Activated CD8-positive, alpha-beta T cell treated with anti-CD3 and anti-CD28 coated beads for 36 hours (primary cell): ENCODE measurements at regions not wholly inside any gene's neighbourhood (a gene's known extent, or its start where the extent isn't known, plus 50 kb on each side); places are given as distances from the start of the nearest gene placed in this dataset.
"Not testable (repeated sequence)": the region's sequence is repeated elsewhere in the genome, so short reads cannot be mapped to it uniquely, and the experiment has no call there.

Source experiments
- ATAC-seq: fragments of 200-7000 bp; cut with Tn5 transposase; one replicate; pipeline ENCODE4 v1.10.0; 2021; ENCODE audit warnings: mild to moderate bottlenecking, moderate library complexity
- CTCF ChIA-PET: fragments of 350-600 bp; sonication (Branson Sonifier 250); formaldehyde crosslinking; loops from one replicate; lab custom pipeline; 2021; ENCODE audit warnings: antibody characterized with exemption; lab: Charles Lee
- POLR2A ChIA-PET: fragments of 350-600 bp; sonication (Branson Sonifier 250); formaldehyde crosslinking; loops from one replicate; lab custom pipeline; 2021; ENCODE audit warnings: antibody characterized with exemption; lab: Charles Lee
- DNase-seq: peaks from one replicate; pipeline ENCODE4 v3.0.0-alpha.2; 2020
- H3K27ac Mint-ChIP-seq: one replicate; pipeline ENCODE4 v1.8.0; 2021; ENCODE audit warnings: mild to moderate bottlenecking, mixed read lengths
- H3K27me3 Mint-ChIP-seq: one replicate; pipeline ENCODE4 v1.8.0; 2021; ENCODE audit warnings: mixed read lengths
- H3K36me3 Mint-ChIP-seq: one replicate; pipeline ENCODE4 v1.8.0; 2021; ENCODE audit warnings: low read depth, mixed read lengths
- H3K4me1 Mint-ChIP-seq: one replicate; pipeline ENCODE4 v1.8.0; 2021; ENCODE audit warnings: low read depth, mixed read lengths
- H3K4me3 Mint-ChIP-seq: one replicate; pipeline ENCODE4 v1.8.0; 2021; ENCODE audit warnings: mild to moderate bottlenecking, moderate library complexity, mixed read lengths
- H3K9me3 Mint-ChIP-seq: one replicate; pipeline ENCODE4 v1.8.0; 2021; ENCODE audit warnings: mixed read lengths
- intact Hi-C: fragments of 100-400 bp; cut with micrococcal nuclease; formaldehyde crosslinking; loops from one replicate; pipeline ENCODE4 v1.10.0; 2022
- TF ChIP-seq, protein P1 (sequence below): fragments of 200-600 bp; IDR thresholded peaks from one replicate; pipeline ENCODE4 v1.8.0; 2022; ENCODE audit warnings: antibody characterized with exemption, mild to moderate bottlenecking

DNA sequence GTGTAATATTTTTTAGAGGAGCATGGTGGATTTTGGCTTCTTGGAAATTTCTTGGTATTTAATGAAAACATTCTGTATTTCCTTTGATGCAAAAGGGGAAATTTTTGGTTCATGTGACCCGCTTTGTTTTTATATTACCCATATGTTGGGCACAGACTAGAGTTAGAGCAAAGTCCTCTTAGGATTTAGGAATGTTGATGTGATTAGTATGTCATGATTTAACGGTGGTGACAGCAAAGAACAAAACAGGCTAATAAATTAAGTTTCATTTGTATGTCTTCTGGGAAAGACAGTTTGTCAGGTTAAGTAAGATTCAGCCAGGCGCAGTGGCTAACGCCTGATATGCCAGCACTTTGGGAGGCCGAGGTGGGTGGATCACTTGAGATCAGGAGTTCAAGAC is 304.6 kb downstream of the REEP3 start:
- ChIA-PET CTCF (no interaction called here), POLR2A (no interaction called here)
- ATAC-seq (no peak), DNase-seq (no peak)
- Mint-ChIP-seq H3K27ac (no peak overlapping the region), H3K36me3 (no peaks in the 10 kb centered on the region), H3K9me3 (no peaks in the 10 kb centered on the region), H3K27me3 (peaks cover 9% of the 10 kb centered on the region), H3K4me1 (no peaks in the 10 kb centered on the region), H3K4me3 (no peak overlapping the region)
- intact Hi-C loops: no loop called here
- TF ChIP-seq, protein P1, sequence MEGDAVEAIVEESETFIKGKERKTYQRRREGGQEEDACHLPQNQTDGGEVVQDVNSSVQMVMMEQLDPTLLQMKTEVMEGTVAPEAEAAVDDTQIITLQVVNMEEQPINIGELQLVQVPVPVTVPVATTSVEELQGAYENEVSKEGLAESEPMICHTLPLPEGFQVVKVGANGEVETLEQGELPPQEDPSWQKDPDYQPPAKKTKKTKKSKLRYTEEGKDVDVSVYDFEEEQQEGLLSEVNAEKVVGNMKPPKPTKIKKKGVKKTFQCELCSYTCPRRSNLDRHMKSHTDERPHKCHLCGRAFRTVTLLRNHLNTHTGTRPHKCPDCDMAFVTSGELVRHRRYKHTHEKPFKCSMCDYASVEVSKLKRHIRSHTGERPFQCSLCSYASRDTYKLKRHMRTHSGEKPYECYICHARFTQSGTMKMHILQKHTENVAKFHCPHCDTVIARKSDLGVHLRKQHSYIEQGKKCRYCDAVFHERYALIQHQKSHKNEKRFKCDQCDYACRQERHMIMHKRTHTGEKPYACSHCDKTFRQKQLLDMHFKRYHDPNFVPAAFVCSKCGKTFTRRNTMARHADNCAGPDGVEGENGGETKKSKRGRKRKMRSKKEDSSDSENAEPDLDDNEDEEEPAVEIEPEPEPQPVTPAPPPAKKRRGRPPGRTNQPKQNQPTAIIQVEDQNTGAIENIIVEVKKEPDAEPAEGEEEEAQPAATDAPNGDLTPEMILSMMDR: no peak

DNA sequence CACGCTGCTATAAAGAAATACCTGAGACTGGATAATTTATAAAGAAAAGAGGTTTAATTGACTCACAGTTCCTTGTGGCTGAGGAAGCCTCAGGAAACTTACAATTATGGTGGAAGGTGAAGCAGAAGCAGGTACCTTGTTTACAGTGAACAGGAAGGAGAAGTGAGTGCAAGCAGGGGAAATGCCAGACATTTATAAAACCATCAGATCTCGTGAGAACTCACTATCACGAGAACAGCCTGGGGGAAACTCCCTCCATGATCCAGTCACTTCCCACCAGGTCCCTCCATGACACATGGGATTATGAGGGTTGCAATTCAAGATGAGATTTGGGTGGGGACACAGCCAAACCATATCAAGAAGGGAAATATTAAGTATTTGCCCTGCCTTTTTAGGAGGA is 305.8 kb downstream of the REEP3 start:
- H3K27ac Mint-ChIP-seq, ATAC-seq, POLR2A ChIA-PET, CTCF ChIA-PET, H3K4me1 Mint-ChIP-seq, intact Hi-C loops, H3K9me3 Mint-ChIP-seq, H3K36me3 Mint-ChIP-seq, H3K4me3 Mint-ChIP-seq, DNase-seq: not testable (repeated sequence)
- H3K27me3 Mint-ChIP-seq: peaks cover 10% of the 10 kb centered on the region

DNA sequence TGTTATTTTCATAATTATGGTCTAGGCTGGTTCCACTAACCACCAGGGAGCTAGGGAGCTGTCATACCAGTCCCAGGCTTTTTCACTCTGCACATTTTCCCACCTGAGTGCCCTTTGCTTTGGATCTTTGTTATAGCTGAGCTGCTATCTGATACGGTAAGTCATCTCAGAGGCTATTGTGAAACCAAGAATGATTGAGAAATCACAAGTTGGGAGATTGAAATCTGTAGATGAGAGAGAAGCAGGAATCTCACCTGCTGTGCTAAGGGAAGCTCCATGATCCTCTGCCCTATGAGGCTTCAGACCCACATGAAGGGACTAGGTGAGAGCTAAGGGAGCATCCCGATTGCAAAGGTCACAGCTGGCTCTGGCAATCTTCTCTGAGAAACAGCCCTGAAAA is 307.8 kb downstream of the REEP3 start:
- ATAC-seq: no peak
- POLR2A ChIA-PET: no interaction called here
- CTCF ChIA-PET: interaction anchor here (3.2 kb wide), 1 partner anchor 37 kb away, joined by 10 read pairs; no protein-coding TSS in a partner anchor

DNA sequence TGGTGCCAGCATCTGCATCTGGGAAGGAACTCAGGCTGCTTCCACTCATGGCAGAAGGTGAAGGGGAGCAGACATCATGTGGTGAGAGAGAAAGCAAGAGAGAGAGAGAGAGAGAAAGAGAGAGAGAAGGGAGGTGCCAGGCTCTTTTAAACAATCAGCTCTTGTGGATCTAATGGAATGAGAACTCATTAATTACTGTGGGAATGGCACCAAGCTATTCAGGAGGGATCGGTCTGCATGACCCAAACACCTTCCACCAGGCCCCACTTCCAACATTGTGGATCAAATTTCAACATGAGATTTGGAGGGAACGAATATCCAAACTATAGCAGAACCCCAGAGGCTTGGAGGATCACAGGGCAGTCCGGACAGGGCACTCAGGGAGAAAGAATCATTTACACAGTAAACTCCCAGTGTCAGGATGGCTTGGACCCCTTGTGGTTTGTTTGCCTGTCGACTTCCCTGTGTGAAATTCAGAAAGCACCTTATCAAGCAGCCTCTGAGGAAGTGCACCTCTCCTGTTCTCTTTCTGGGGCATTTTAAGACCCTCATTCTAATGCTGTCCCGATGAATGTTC is 308.5 kb downstream of the REEP3 start:
- ChIA-PET POLR2A (no interaction called here), CTCF (interaction anchor here (3.2 kb wide), 1 partner anchor 37 kb away, joined by 10 read pairs; no protein-coding TSS in a partner anchor)
- Mint-ChIP-seq H3K4me3 (no peak overlapping the region), H3K36me3 (no peaks in the 10 kb centered on the region), H3K4me1 (no peaks in the 10 kb centered on the region), H3K9me3 (no peaks in the 10 kb centered on the region), H3K27me3 (peaks cover 8% of the 10 kb centered on the region), H3K27ac (no peak overlapping the region)
- TF ChIP-seq, protein P1: no peak
- DNase-seq (no peak), ATAC-seq (no peak)
- intact Hi-C loops: no loop called here

More for the DNA sequence above, 307.8 kb downstream of the REEP3 start:
- H3K27ac Mint-ChIP-seq: no peak overlapping the region
- H3K9me3 Mint-ChIP-seq: no peaks in the 10 kb centered on the region
- no peaks in the 10 kb centered on the region for H3K4me1 Mint-ChIP-seq
- no peaks in the 10 kb centered on the region for H3K36me3 Mint-ChIP-seq
- intact Hi-C loops: no loop called here
- DNase-seq: no peak
- H3K4me3 Mint-ChIP-seq: no peak overlapping the region
- TF ChIP-seq, protein P1: no peak
- peaks cover 8% of the 10 kb centered on the region for H3K27me3 Mint-ChIP-seq

DNA sequence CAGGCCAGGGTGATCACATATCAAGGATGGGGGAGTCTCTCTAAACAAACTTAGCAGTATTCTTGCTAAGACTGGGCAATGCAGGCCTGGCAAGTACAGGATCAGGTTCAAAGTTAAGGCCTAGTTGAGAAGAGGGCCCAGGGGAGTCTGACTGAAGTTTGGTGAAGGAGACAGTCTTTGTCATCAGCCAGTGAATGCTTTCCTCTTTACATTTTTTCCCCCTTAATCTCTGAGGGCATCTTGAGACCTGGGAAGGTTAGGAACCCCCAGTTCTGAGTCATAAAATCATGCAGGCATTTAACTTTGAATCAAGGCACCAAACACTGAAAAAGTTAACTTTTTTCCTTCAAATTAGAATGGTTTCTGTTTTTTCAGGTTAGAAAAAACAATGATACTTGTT is 311.5 kb downstream of the REEP3 start:
- Mint-ChIP-seq H3K36me3 (no peaks in the 10 kb centered on the region), H3K27me3 (peaks cover 10% of the 10 kb centered on the region), H3K9me3 (no peaks in the 10 kb centered on the region), H3K4me3 (no peak overlapping the region), H3K27ac (no peak overlapping the region), H3K4me1 (no peaks in the 10 kb centered on the region)
- POLR2A ChIA-PET: no interaction called here
- ATAC-seq: no peak
- no peak for DNase-seq
- intact Hi-C loops: no loop called here
- TF ChIP-seq, protein P1: no peak
- CTCF ChIA-PET: interaction anchor here (2.3 kb wide), 1 partner anchor 13 kb away, joined by 9 read pairs; no protein-coding TSS in a partner anchor
